Gastroesophageal sphincter (tissue), 4 donors: ENCODE measurements at regions not wholly inside any gene's neighbourhood (a gene's known extent, or its start where the extent isn't known, plus 50 kb on each side); places are given as distances from the start of the nearest gene placed in this dataset.

Experiments
- ATAC-seq: fragments of 150-250 bp; one replicate; pipeline ENCODE4 v1.9.1; 2016; ENCODE audit warnings: mild to moderate bottlenecking, moderate library complexity
- H3K27ac ChIP-seq, 4 donors: fragments of 200-600 bp; sonication (generic) in 3 of 4; 1 replicate in 3 of 4; 2 replicates in 1 of 4; pipeline ENCODE4 v1.5.1; 2016 to 2019
- H3K27me3 ChIP-seq: fragments of 200-600 bp; sonication (generic); one replicate; pipeline ENCODE4 v1.5.1; 2019
- H3K36me3 ChIP-seq, 2 donors: fragments of 200-600 bp; sonication (generic); one replicate each; pipeline ENCODE4 v1.5.1; 2019; ENCODE audit warnings: control low read depth in 1 of 2
- H3K4me1 ChIP-seq, 3 donors: fragments of 200-600 bp; sonication (generic); 1 replicate in 2 of 3; 2 replicates in 1 of 3; pipeline ENCODE4 v1.5.1; 2016 to 2019; ENCODE audit warnings: control low read depth in 2 of 3
- H3K4me3 ChIP-seq, 2 donors: fragments of 200-600 bp; sonication (generic); one replicate each; pipeline ENCODE4 v1.5.1; 2019; ENCODE audit warnings: mild to moderate bottlenecking in 1 of 2, moderate library complexity in 1 of 2
- H3K9me3 ChIP-seq, 3 donors: fragments of 200-600 bp; sonication (generic); one replicate each; pipeline ENCODE4 v1.5.1; 2017 to 2019; ENCODE audit warnings: control low read depth in 2 of 3
- CTCF ChIP-seq, 4 experiments: fragments of 200-600 bp in 2 of 4; fragments of 450-650 bp in 2 of 4; sonication (generic) in 1 of 4; IDR thresholded peaks; one replicate each; pipeline ENCODE4 v1.5.1; 2017 to 2019; ENCODE audit warnings: antibody characterized with exemption in 4 of 4, mild to moderate bottlenecking in 2 of 4, moderate library complexity in 2 of 4
- EP300 ChIP-seq: sonication (generic); formaldehyde crosslinking; IDR thresholded peaks from one replicate; pipeline ENCODE4 v1.6.1; 2017; ENCODE audit warnings: antibody characterized with exemption, mild to moderate bottlenecking
- POLR2A ChIP-seq, 2 donors: fragments of 450-650 bp; IDR thresholded peaks; one replicate each; pipeline ENCODE4 v1.6.1; 2017; ENCODE audit warnings: antibody characterized with exemption in 2 of 2, mild to moderate bottlenecking in 2 of 2, moderate library complexity in 1 of 2
- POLR2AphosphoS5 ChIP-seq: sonication (generic); formaldehyde crosslinking; IDR thresholded peaks from one replicate; pipeline ENCODE4 v1.6.1; 2017; ENCODE audit warnings: antibody characterized with exemption
- WGBS, 2 donors: methylation state at CpG; one replicate each; pipeline ENCODE4 v1.1.5; 2018; ENCODE audit warnings: low coverage in 1 of 2; 5-methylcytosine and 5-hydroxymethylcytosine counted together

- no peaks in the 10 kb centered on the region for H3K9me3 ChIP-seq
- 60 to 63% methylated on average over 3 of the region's 3 CpGs for whole genome bisulfite sequencing, 2 donors
- H3K4me1 ChIP-seq, result no peaks in the 10 kb centered on the region
- no peaks in the 10 kb centered on the region for H3K36me3 ChIP-seq
- no peak overlapping the region for H3K27ac ChIP-seq
- TF ChIP-seq POLR2A (IDR thresholded peaks at IDR 0.05), result no peak
- TF ChIP-seq POLR2AphosphoS5, result no peak
- no peak for TF ChIP-seq CTCF (IDR thresholded peaks at IDR 0.05)
- no peak for TF ChIP-seq EP300
- no peaks in the 10 kb centered on the region for H3K27me3 ChIP-seq
- ATAC-seq, result no peak
- no peak overlapping the region for H3K4me3 ChIP-seq
These were observed 624.5 kb downstream of the RBFOX1 start for GRCh38 chr16:7957151-7957550.

GRCh38 chr16:7953360-7953759, 620.7 kb downstream of the RBFOX1 start:
- 71 to 100% methylated on average over 1 of the region's 1 CpG for WGBS, 2 donors
- no peaks in the 10 kb centered on the region for H3K36me3 ChIP-seq
- no peaks in the 10 kb centered on the region for H3K9me3 ChIP-seq
- no peaks in the 10 kb centered on the region for H3K27me3 ChIP-seq
- H3K27ac ChIP-seq, result no peak overlapping the region
- no peak overlapping the region for H3K4me3 ChIP-seq
- TF ChIP-seq POLR2A (IDR thresholded peaks at IDR 0.05) (no peak), CTCF (IDR thresholded peaks at IDR 0.05) (no peak), EP300 (no peak), POLR2AphosphoS5 (no peak)
- no peaks in the 10 kb centered on the region for H3K4me1 ChIP-seq
- no peak for ATAC-seq

- Histone ChIP-seq H3K4me1 (no peaks in the 10 kb centered on the region), H3K4me3 (no peak overlapping the region), H3K9me3 (no peaks in the 10 kb centered on the region), H3K36me3 (no peaks in the 10 kb centered on the region), H3K27ac (no peak overlapping the region), H3K27me3 (no peaks in the 10 kb centered on the region)
- WGBS, 2 donors, result 55 to 76% methylated on average over 2 to 4 of the region's 4 CpGs
- TF ChIP-seq POLR2A (IDR thresholded peaks at IDR 0.05) (no peak), CTCF (IDR thresholded peaks at IDR 0.05) (no peak), EP300 (no peak), POLR2AphosphoS5 (no peak)
- no peak for ATAC-seq
These were observed 613.5 kb downstream of the RBFOX1 start for GRCh38 chr16:7946142-7946541.

- no peaks in the 10 kb centered on the region for H3K36me3 ChIP-seq
- H3K27me3 ChIP-seq, result no peaks in the 10 kb centered on the region
- ATAC-seq, result no peak
- no peak overlapping the region for H3K4me3 ChIP-seq
- TF ChIP-seq CTCF (IDR thresholded peaks at IDR 0.05) (no peak), POLR2A (IDR thresholded peaks at IDR 0.05) (no peak), EP300 (no peak), POLR2AphosphoS5 (no peak)
- no peak overlapping the region for H3K27ac ChIP-seq
- H3K4me1 ChIP-seq, result no peaks in the 10 kb centered on the region
- no peaks in the 10 kb centered on the region for H3K9me3 ChIP-seq
- 37 to 42% methylated on average over 7 of the region's 7 CpGs for WGBS, 2 donors
These were observed 605.5 kb downstream of the RBFOX1 start for GRCh38 chr16:7938175-7938574.

GRCh38 chr16:7921345-7921744, 588.7 kb downstream of the RBFOX1 start:
- H3K9me3 ChIP-seq, result no peaks in the 10 kb centered on the region
- 54 to 70% methylated on average over 4 of the region's 4 CpGs for WGBS, 2 donors
- TF ChIP-seq POLR2AphosphoS5 (no peak), POLR2A (IDR thresholded peaks at IDR 0.05) (no peak)

More at GRCh38 chr16:7921345-7921744, 588.7 kb downstream of the RBFOX1 start:
- no peak for ATAC-seq
- Histone ChIP-seq H3K4me3 (no peak overlapping the region), H3K36me3 (no peaks in the 10 kb centered on the region), H3K27ac (no peak overlapping the region), H3K4me1 (no peaks in the 10 kb centered on the region), H3K27me3 (no peaks in the 10 kb centered on the region)
